Peyer's patch (tissue), 4 donors: ENCODE measurements at regions not wholly inside any gene's neighbourhood (a gene's known extent, or its start where the extent isn't known, plus 50 kb on each side); places are given as distances from the start of the nearest gene placed in this dataset.
A peak's percentile ranks its signal among the peaks of the same experiment; 100 is the strongest.

Experiments used
- DNase-seq, 3 donors: peaks; one replicate each; pipeline ENCODE4 v3.0.0-alpha.2; 2017 to 2019
- H3K27ac ChIP-seq, 4 donors: fragments of 200-600 bp; sonication (generic); one replicate each; pipeline ENCODE4 v1.5.1; 2016 to 2019
- H3K27me3 ChIP-seq, 2 donors: fragments of 200-600 bp; sonication (generic); one replicate each; pipeline ENCODE4 v1.5.1; 2019
- H3K36me3 ChIP-seq, 3 donors: fragments of 200-600 bp; sonication (generic); one replicate each; pipeline ENCODE4 v1.5.1; 2016 to 2019
- H3K4me1 ChIP-seq, 4 donors: fragments of 200-600 bp; sonication (generic); one replicate each; pipeline ENCODE4 v1.5.1; 2016 to 2019
- H3K4me3 ChIP-seq, 4 donors: fragments of 200-600 bp; sonication (generic); 1 replicate in 3 of 4; 2 replicates in 1 of 4; pipeline ENCODE4 v1.5.1; 2016 to 2019; ENCODE audit warnings: mild to moderate bottlenecking in 1 of 4
- H3K9me3 ChIP-seq, 4 donors: fragments of 200-600 bp; sonication (generic); one replicate each; pipeline ENCODE4 v1.5.1; 2016 to 2019; ENCODE audit warnings: mild to moderate bottlenecking in 1 of 4
- CTCF ChIP-seq, 6 experiments: fragments of 450-650 bp in 4 of 6; fragments of 200-600 bp in 2 of 6; sonication (generic) in 1 of 6; IDR thresholded peaks; one replicate each; pipeline ENCODE4 v1.5.1; 2017 to 2019; ENCODE audit warnings: antibody characterized with exemption in 6 of 6, mild to moderate bottlenecking in 3 of 6, moderate library complexity in 1 of 6
- POLR2A ChIP-seq, 2 donors: fragments of 450-650 bp; IDR thresholded peaks; one replicate each; pipeline ENCODE4 v1.5.1; 2017; ENCODE audit warnings: antibody characterized with exemption in 2 of 2, mild to moderate bottlenecking in 2 of 2, moderate library complexity in 2 of 2

GRCh38 chr10:98332623-98333269 is 64.8 kb upstream of the LOXL4 start:
- no peak for DNase-seq
- H3K9me3 ChIP-seq = peaks cover 0 to 3% (median 0%) of the 10 kb centered on the region in 4 donors
- TF ChIP-seq CTCF (IDR thresholded peaks at IDR 0.05) = no peak

GRCh38 chr10:98331885-98332284 is 63.9 kb upstream of the LOXL4 start:
- Histone ChIP-seq H3K4me1 (no peaks in the 10 kb centered on the region), H3K27me3 (no peaks in the 10 kb centered on the region), H3K36me3 (no peaks in the 10 kb centered on the region), H3K4me3 (no peak overlapping the region), H3K27ac (no peak overlapping the region), H3K9me3 (peaks cover 0 to 3% (median 0%) of the 10 kb centered on the region in 4 donors)
- DNase-seq = no peak
- peak in 1 of 6 experiments; percentile 11 for TF ChIP-seq CTCF (IDR thresholded peaks at IDR 0.05)
- TF ChIP-seq POLR2A (IDR thresholded peaks at IDR 0.05) = no peak

More at GRCh38 chr10:98332623-98333269, 64.8 kb upstream of the LOXL4 start:
- Histone ChIP-seq H3K4me1 (no peaks in the 10 kb centered on the region), H3K27ac (no peak overlapping the region), H3K27me3 (no peaks in the 10 kb centered on the region), H3K36me3 (no peaks in the 10 kb centered on the region), H3K4me3 (no peak overlapping the region)

GRCh38 chr10:98330987-98331386 is 63.0 kb upstream of the LOXL4 start:
- H3K4me3 ChIP-seq = no peak overlapping the region
- no peaks in the 10 kb centered on the region for H3K4me1 ChIP-seq
- DNase-seq = no peak
- no peaks in the 10 kb centered on the region for H3K36me3 ChIP-seq
- no peak overlapping the region for H3K27ac ChIP-seq
- no peaks in the 10 kb centered on the region for H3K27me3 ChIP-seq
- peaks cover 0 to 3% (median 0%) of the 10 kb centered on the region in 4 donors for H3K9me3 ChIP-seq
- no peak for TF ChIP-seq POLR2A (IDR thresholded peaks at IDR 0.05)
- no peak for TF ChIP-seq CTCF (IDR thresholded peaks at IDR 0.05)

- peaks cover 0 to 3% (median 0%) of the 10 kb centered on the region in 4 donors for H3K9me3 ChIP-seq
- no peak overlapping the region for H3K27ac ChIP-seq
- H3K4me3 ChIP-seq = no peak overlapping the region
- no peaks in the 10 kb centered on the region for H3K27me3 ChIP-seq
- no peak for DNase-seq
- no peaks in the 10 kb centered on the region for H3K36me3 ChIP-seq
- TF ChIP-seq POLR2A (IDR thresholded peaks at IDR 0.05) (no peak), CTCF (IDR thresholded peaks at IDR 0.05) (no peak)
- H3K4me1 ChIP-seq = no peaks in the 10 kb centered on the region
These were observed 60.6 kb upstream of the LOXL4 start for GRCh38 chr10:98328640-98329039.

GRCh38 chr10:98328163-98328562 is 60.2 kb upstream of the LOXL4 start:
- no peak for TF ChIP-seq POLR2A (IDR thresholded peaks at IDR 0.05)
- TF ChIP-seq CTCF (IDR thresholded peaks at IDR 0.05) = no peak
- no peaks in the 10 kb centered on the region for H3K4me1 ChIP-seq
- H3K9me3 ChIP-seq = peaks cover 0 to 3% (median 0%) of the 10 kb centered on the region in 4 donors

More at GRCh38 chr10:98328163-98328562, 60.2 kb upstream of the LOXL4 start:
- Histone ChIP-seq H3K4me3 (no peak overlapping the region), H3K36me3 (no peaks in the 10 kb centered on the region), H3K27me3 (no peaks in the 10 kb centered on the region), H3K27ac (no peak overlapping the region)
- no peak for DNase-seq
